CD8-positive, alpha-beta memory T cell (primary cell): ENCODE measurements at regions not wholly inside any gene's neighbourhood (a gene's known extent, or its start where the extent isn't known, plus 50 kb on each side); places are given as distances from the start of the nearest gene placed in this dataset.
A peak's percentile ranks its signal among the peaks of the same experiment; 100 is the strongest.

ENCODE experiments used
- CTCF ChIA-PET: fragments of 350-600 bp; sonication (Branson Sonifier 250); formaldehyde crosslinking; loops from one replicate; lab custom pipeline; 2021; ENCODE audit warnings: antibody characterized with exemption; lab: Charles Lee
- POLR2A ChIA-PET: fragments of 350-600 bp; sonication (Branson Sonifier 250); formaldehyde crosslinking; loops from one replicate; lab custom pipeline; 2021; ENCODE audit warnings: antibody characterized with exemption; lab: Charles Lee
- DNase-seq, 5 donors: peaks; one replicate each; pipeline versions ENCODE4 v3.0.0 to v3.0.0-alpha.2; 2020 to 2022; ENCODE audit warnings: mixed read lengths in 1 of 5
- H3K27ac ChIP-seq: one replicate; pipeline ENCODE4 v1.7.0; 2013; ENCODE audit warnings: low read depth, mild to moderate bottlenecking, low read length, moderate library complexity
- H3K27me3 ChIP-seq: 2 replicates; pipeline ENCODE4 v1.7.0; 2013; ENCODE audit warnings: low read length, mild to moderate bottlenecking; ENCODE audit not compliant: insufficient read depth, poor library complexity, severe bottlenecking
- H3K36me3 ChIP-seq: 2 replicates; pipeline ENCODE4 v1.7.0; 2013; ENCODE audit warnings: mild to moderate bottlenecking, low read length, moderate library complexity; ENCODE audit not compliant: insufficient read depth
- H3K4me1 ChIP-seq: 2 replicates; pipeline ENCODE4 v1.7.0; 2013; ENCODE audit warnings: mild to moderate bottlenecking, low read length, moderate library complexity; ENCODE audit not compliant: insufficient read depth
- H3K4me3 ChIP-seq: 2 replicates; pipeline ENCODE4 v1.7.0; 2013; ENCODE audit warnings: mild to moderate bottlenecking, low read length
- H3K9me3 ChIP-seq: 2 replicates; pipeline ENCODE4 v1.7.0; 2013; ENCODE audit warnings: mild to moderate bottlenecking, low read length
- H3K27ac Mint-ChIP-seq, 8 donors: one replicate each; pipeline ENCODE4 v1.8.0; 2020 to 2021; ENCODE audit warnings: mixed read lengths in 8 of 8, mild to moderate bottlenecking in 6 of 8, inconsistent platforms in 3 of 8, moderate library complexity in 3 of 8
- H3K27me3 Mint-ChIP-seq, 2 donors: one replicate each; pipeline ENCODE4 v1.8.0; 2020 to 2021; ENCODE audit warnings: mixed read lengths in 2 of 2, mild to moderate bottlenecking in 1 of 2, moderate library complexity in 1 of 2
- H3K36me3 Mint-ChIP-seq, 3 donors: one replicate each; pipeline ENCODE4 v1.8.0; 2020 to 2021; ENCODE audit warnings: mixed read lengths in 3 of 3, inconsistent platforms in 1 of 3, mild to moderate bottlenecking in 1 of 3
- H3K4me1 Mint-ChIP-seq, 3 donors: one replicate each; pipeline ENCODE4 v1.8.0; 2020 to 2021; ENCODE audit warnings: mixed read lengths in 3 of 3, inconsistent platforms in 1 of 3, mild to moderate bottlenecking in 1 of 3
- H3K4me3 Mint-ChIP-seq, 7 donors: one replicate each; pipeline ENCODE4 v1.8.0; 2020 to 2021; ENCODE audit warnings: mixed read lengths in 7 of 7, mild to moderate bottlenecking in 6 of 7, moderate library complexity in 4 of 7, inconsistent platforms in 2 of 7
- H3K9me3 Mint-ChIP-seq, 5 donors: one replicate each; pipeline ENCODE4 v1.8.0; 2020 to 2022; ENCODE audit warnings: mixed read lengths in 5 of 5, mild to moderate bottlenecking in 3 of 5, moderate library complexity in 2 of 5, inconsistent platforms in 1 of 5

DNA sequence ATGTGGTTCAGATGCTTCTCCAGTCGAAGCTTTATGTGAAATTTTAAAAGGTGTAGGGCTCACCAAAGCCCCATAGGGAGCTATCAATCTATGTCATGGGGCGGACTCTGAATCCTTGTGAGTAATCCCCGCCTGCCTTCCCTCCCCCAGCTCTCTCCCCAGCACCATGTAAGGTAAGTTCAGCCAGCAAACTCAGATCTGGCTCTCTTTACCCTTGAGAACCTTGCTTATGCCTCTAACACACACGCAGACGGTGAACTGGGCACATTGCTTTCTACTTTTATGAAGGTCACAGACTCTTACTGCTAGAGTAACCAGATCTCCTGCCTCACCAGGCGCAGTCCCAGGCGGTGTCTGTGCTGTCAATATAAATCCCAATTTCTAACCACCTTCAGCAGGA, 82.6 kb upstream of the CNKSR3 start:
- Mint-ChIP-seq H3K36me3 (no peaks in the 10 kb centered on the region), H3K4me1 (no peaks in the 10 kb centered on the region), H3K27me3 (peaks cover 0 to 3% of the 10 kb centered on the region in 2 donors), H3K9me3 (no peaks in the 10 kb centered on the region), H3K4me3 (no peak overlapping the region), H3K27ac (no peak overlapping the region)
- Histone ChIP-seq H3K27ac (peak overlapping the region; percentile 31), H3K4me1 (no peaks in the 10 kb centered on the region), H3K9me3 (no peaks in the 10 kb centered on the region), H3K4me3 (no peak overlapping the region), H3K27me3 (no peaks in the 10 kb centered on the region), H3K36me3 (no peaks in the 10 kb centered on the region)
- ChIA-PET POLR2A (no interaction called here), CTCF (no interaction called here)
- no peak for DNase-seq

DNA sequence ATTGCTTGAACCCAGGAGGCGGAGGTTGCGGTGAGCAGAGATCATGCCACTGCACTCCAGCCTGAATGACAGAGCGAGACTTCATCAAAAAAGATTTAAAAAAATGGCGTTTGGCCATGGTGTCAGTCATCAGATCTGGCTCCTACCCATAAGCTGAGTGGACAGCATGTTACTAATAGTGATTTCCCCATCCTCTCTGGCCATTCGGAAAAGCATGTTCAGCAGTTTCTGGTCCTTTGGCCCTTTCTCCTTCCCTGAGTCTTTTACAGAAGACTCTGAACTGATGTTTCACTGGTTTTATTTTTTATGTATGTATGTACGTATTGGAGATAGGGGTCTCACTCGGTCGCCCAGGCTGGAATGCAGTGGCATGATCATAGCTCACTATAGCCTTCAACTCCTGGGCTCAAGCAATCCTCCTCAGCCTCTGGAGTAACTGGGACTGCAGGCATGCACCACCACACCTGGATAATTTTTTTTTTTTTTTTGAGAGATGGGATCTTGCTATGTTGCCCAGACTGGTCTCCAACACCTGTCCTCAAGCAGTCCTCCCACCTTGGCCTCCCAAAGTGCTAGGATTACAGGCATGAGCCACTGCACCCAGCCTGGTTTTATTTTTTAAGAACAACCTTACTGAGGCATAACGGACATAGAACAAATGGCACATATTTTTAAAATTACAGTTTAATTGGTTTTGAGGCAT, 84.2 kb upstream of the CNKSR3 start:
- no peaks in the 10 kb centered on the region for H3K9me3 Mint-ChIP-seq
- no peaks in the 10 kb centered on the region for H3K4me1 ChIP-seq
- no peaks in the 10 kb centered on the region for H3K36me3 ChIP-seq
- H3K27ac Mint-ChIP-seq: peak overlapping the region in 1 of 8 donors; percentile 13
- no peaks in the 10 kb centered on the region for H3K36me3 Mint-ChIP-seq
- peaks cover 0 to 3% of the 10 kb centered on the region in 2 donors for H3K27me3 Mint-ChIP-seq
- no peak overlapping the region for H3K4me3 ChIP-seq
- no peaks in the 10 kb centered on the region for H3K27me3 ChIP-seq
- no peak for DNase-seq
- H3K9me3 ChIP-seq: no peaks in the 10 kb centered on the region
- H3K27ac ChIP-seq: no peak overlapping the region
- H3K4me3 Mint-ChIP-seq: no peak overlapping the region
- POLR2A ChIA-PET: no interaction called here
- H3K4me1 Mint-ChIP-seq: no peaks in the 10 kb centered on the region
- CTCF ChIA-PET: no interaction called here

DNA sequence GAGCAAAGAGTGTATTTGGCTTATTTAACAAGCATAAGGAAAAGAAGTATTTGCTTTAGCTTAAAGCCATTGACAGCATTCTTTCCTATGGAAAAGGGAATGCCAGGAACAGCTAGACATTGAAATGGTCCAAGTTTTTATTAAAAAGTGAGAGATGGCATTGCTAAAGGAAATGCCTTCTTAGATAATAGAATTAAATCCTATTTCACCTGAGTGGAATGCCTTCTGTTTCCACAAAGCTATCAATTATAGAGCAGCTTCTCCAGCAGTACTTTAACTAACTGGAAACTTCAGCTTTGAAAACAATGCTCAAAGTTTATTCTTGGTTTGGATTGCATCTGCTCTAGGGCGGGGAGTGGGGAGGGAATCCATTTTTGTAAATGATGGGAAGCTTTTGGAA, 85.1 kb upstream of the CNKSR3 start:
- H3K27me3 Mint-ChIP-seq: peaks cover 0 to 3% of the 10 kb centered on the region in 2 donors
- DNase-seq: no peak
- H3K36me3 ChIP-seq: no peaks in the 10 kb centered on the region
- H3K27ac ChIP-seq: no peak overlapping the region
- no peaks in the 10 kb centered on the region for H3K4me1 ChIP-seq
- H3K36me3 Mint-ChIP-seq: no peaks in the 10 kb centered on the region
- no peaks in the 10 kb centered on the region for H3K4me1 Mint-ChIP-seq
- no peaks in the 10 kb centered on the region for H3K9me3 ChIP-seq
- H3K9me3 Mint-ChIP-seq: no peaks in the 10 kb centered on the region
- no peak overlapping the region for H3K27ac Mint-ChIP-seq
- POLR2A ChIA-PET: interaction anchor here (0.6 kb wide), 1 partner anchor 720 kb away, joined by 7 read pairs; no protein-coding TSS in a partner anchor
- no peak overlapping the region for H3K4me3 Mint-ChIP-seq
- CTCF ChIA-PET: no interaction called here
- no peak overlapping the region for H3K4me3 ChIP-seq
- no peaks in the 10 kb centered on the region for H3K27me3 ChIP-seq

DNA sequence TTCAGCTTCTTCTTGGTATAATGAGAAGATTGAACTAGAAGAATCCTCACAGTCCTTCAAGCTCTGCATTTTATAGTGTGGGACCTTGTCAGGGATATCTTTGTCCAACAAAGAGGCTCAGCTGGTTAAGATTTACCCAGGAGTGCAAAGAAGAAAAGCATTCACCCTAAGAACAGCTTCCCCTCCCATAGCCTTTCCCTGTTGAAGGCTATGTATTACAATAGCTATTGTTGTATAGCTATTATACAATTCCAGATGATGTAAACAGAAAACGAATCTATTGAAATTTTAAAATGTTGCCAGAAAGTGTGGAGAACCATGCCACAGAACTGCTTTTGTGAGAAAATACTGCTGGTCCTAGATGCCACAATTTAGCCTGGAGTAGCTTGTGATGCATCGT, 85.5 kb upstream of the CNKSR3 start:
- ChIA-PET CTCF (no interaction called here), POLR2A (interaction anchor here (0.6 kb wide), 1 partner anchor 719 kb away, joined by 7 read pairs; no protein-coding TSS in a partner anchor)
- no peaks in the 10 kb centered on the region for H3K36me3 ChIP-seq

DNA sequence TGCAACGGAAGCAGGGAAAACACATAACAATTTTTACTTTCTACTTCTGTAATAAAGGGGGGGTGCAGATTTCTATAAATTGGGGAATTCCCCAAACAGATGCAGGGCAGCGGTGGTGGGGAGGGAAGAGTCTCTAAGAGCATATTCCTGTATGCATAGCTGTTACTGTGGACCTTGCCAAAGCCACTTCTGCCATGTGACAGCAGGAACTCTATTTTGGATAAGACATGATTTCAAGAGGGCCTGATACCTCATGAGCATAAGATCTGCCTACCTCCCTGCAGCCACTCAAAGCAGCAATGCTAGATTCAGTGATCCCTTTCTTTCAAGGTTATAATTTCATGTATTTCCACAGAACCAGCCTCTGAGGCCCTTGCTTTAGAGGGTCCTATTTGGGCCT, 86.2 kb upstream of the CNKSR3 start:
- no peak for DNase-seq
- Mint-ChIP-seq H3K4me3 (no peak overlapping the region), H3K27ac (no peak overlapping the region), H3K27me3 (peaks cover 0 to 3% of the 10 kb centered on the region in 2 donors), H3K4me1 (no peaks in the 10 kb centered on the region), H3K36me3 (no peaks in the 10 kb centered on the region), H3K9me3 (no peaks in the 10 kb centered on the region)
- H3K4me1 ChIP-seq: no peaks in the 10 kb centered on the region
- H3K4me3 ChIP-seq: no peak overlapping the region
- ChIA-PET CTCF (no interaction called here), POLR2A (no interaction called here)
- H3K27me3 ChIP-seq: no peaks in the 10 kb centered on the region
- H3K36me3 ChIP-seq: no peaks in the 10 kb centered on the region
- no peak overlapping the region for H3K27ac ChIP-seq
- no peaks in the 10 kb centered on the region for H3K9me3 ChIP-seq

More for the DNA sequence above, 85.5 kb upstream of the CNKSR3 start:
- Mint-ChIP-seq H3K9me3 (no peaks in the 10 kb centered on the region), H3K27me3 (peaks cover 0 to 3% of the 10 kb centered on the region in 2 donors), H3K4me1 (no peaks in the 10 kb centered on the region), H3K4me3 (no peak overlapping the region), H3K36me3 (no peaks in the 10 kb centered on the region), H3K27ac (peak overlapping the region in 1 of 8 donors; percentile 30)
- H3K4me1 ChIP-seq: no peaks in the 10 kb centered on the region
- no peaks in the 10 kb centered on the region for H3K27me3 ChIP-seq
- H3K27ac ChIP-seq: no peak overlapping the region
- no peaks in the 10 kb centered on the region for H3K9me3 ChIP-seq
- no peak for DNase-seq
- H3K4me3 ChIP-seq: no peak overlapping the region

DNA sequence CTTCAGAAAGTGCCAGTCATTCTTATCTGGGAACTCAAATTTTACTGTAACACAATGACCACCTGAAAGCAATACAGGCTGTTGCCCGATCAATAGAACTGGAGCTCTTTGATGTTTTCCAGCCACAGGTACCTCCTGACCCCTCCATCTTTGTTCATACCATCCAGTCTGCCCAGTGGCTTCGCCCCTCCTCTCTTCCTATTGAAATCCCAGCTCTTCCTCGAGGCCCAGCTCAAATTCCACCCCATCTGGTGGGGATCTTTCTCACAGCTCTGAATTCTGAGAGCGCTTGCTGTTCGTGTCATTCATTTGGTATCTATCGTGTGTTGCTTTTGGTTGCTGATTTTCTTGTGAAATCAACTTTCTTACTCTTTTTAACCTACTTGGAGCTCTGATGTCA, 87.9 kb upstream of the CNKSR3 start:
- H3K9me3 Mint-ChIP-seq: no peaks in the 10 kb centered on the region
- Histone ChIP-seq H3K27ac (no peak overlapping the region), H3K4me1 (no peaks in the 10 kb centered on the region), H3K36me3 (no peaks in the 10 kb centered on the region), H3K9me3 (no peaks in the 10 kb centered on the region), H3K27me3 (no peaks in the 10 kb centered on the region), H3K4me3 (no peak overlapping the region)
- H3K4me1 Mint-ChIP-seq: no peaks in the 10 kb centered on the region
- no peak overlapping the region for H3K4me3 Mint-ChIP-seq
- ChIA-PET CTCF (no interaction called here), POLR2A (no interaction called here)
- DNase-seq: no peak
- H3K27me3 Mint-ChIP-seq: peaks cover 0 to 3% of the 10 kb centered on the region in 2 donors
- H3K36me3 Mint-ChIP-seq: no peaks in the 10 kb centered on the region
- H3K27ac Mint-ChIP-seq: no peak overlapping the region

GRCh38 chr6:154602296-154602695, 91.8 kb upstream of the CNKSR3 start:
- Histone ChIP-seq H3K36me3 (no peaks in the 10 kb centered on the region), H3K27ac (no peak overlapping the region), H3K4me3 (no peak overlapping the region), H3K9me3 (no peaks in the 10 kb centered on the region), H3K27me3 (no peaks in the 10 kb centered on the region), H3K4me1 (peaks cover 14% of the 10 kb centered on the region)
- Mint-ChIP-seq H3K4me1 (peaks cover 18 to 24% (median 23%) of the 10 kb centered on the region in 3 donors), H3K27me3 (peaks cover 0 to 3% of the 10 kb centered on the region in 2 donors), H3K9me3 (no peaks in the 10 kb centered on the region), H3K27ac (no peak overlapping the region), H3K36me3 (no peaks in the 10 kb centered on the region), H3K4me3 (no peak overlapping the region)
- DNase-seq: no peak
- CTCF ChIA-PET: no interaction called here
- POLR2A ChIA-PET: no interaction called here

DNA sequence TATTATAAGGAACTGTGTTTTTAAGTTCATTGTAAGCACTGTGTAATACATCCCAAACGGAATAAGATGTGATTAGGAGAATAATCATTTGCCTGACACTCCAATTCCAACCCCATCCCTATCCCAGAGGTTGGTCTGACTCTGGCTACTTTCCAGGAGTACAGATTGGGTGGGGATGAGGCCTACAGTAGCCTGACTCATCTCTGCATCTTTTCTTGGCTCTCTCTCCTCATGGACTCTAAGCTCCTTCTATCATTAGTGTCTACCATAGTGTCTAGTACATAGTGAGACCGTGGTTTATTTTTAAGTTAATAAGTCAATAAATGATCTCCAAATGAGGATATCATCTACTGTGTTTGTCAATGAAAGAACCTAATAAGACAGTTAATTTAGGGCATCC, 92.2 kb upstream of the CNKSR3 start:
- H3K27ac Mint-ChIP-seq: no peak overlapping the region
- H3K27me3 ChIP-seq: no peaks in the 10 kb centered on the region
- CTCF ChIA-PET: no interaction called here
- POLR2A ChIA-PET: no interaction called here
- peaks cover 0 to 3% of the 10 kb centered on the region in 2 donors for H3K27me3 Mint-ChIP-seq
- no peaks in the 10 kb centered on the region for H3K36me3 ChIP-seq
- H3K27ac ChIP-seq: no peak overlapping the region
- no peak overlapping the region for H3K4me3 Mint-ChIP-seq
- H3K36me3 Mint-ChIP-seq: no peaks in the 10 kb centered on the region
- H3K9me3 ChIP-seq: no peaks in the 10 kb centered on the region
- peaks cover 14% of the 10 kb centered on the region for H3K4me1 ChIP-seq
- peaks cover 18 to 25% (median 23%) of the 10 kb centered on the region in 3 donors for H3K4me1 Mint-ChIP-seq
- H3K9me3 Mint-ChIP-seq: no peaks in the 10 kb centered on the region
- DNase-seq: no peak
- H3K4me3 ChIP-seq: no peak overlapping the region
